ENCODE measurements at regions not wholly inside any gene's neighbourhood (a gene's known extent, or its start where the extent isn't known, plus 50 kb on each side); places are given as distances from the start of the nearest gene placed in this dataset.

- Histone ChIP-seq H3K36me3 (ENCODE audit: control insufficient read depth, insufficient read depth, low read length) (peaks cover 4% of the 10 kb centered on the region; the same call in 1 of the 2 replicates), H3K27me3 (ENCODE audit: control insufficient read depth, insufficient read depth, low read length) (no peaks in the 10 kb centered on the region), H3K4me3 (ENCODE audit: low read depth in 2 of 2, low read length in 2 of 2) (no peak overlapping the region), H3K9me3 (ENCODE audit: control insufficient read depth, insufficient read depth, low read depth, low read length) (no peaks in the 10 kb centered on the region), H3K27ac (ENCODE audit: low read length) (no peak overlapping the region), H3K4me1 (ENCODE audit: control insufficient read depth, insufficient read depth, low read length) (no peaks in the 10 kb centered on the region)
- TF ChIP-seq REST (IDR thresholded peaks at IDR 0.05; ENCODE audit: insufficient read depth in 1 of 2, low read depth in 2 of 2, low read length in 1 of 2) = no peak
- no peak for TF ChIP-seq SIN3A (IDR thresholded peaks at IDR 0.05; ENCODE audit: borderline replicate concordance, insufficient read depth, low read depth, low read length)
- no peak for TF ChIP-seq TCF7L2 (IDR thresholded peaks at IDR 0.05; ENCODE audit: low read depth, low read length)
- no peak for TF ChIP-seq CTCF (IDR thresholded peaks at IDR 0.05)
- no peak for TF ChIP-seq POLR2AphosphoS5 (IDR thresholded peaks at IDR 0.05; ENCODE audit: low read depth, low read length)
- in situ Hi-C loops (cut with HindIII; ENCODE audit: low pct_unique_long_range_greater_than_20kb, low sequenced_read_pairs) = no loop called here
- DNase-seq (ENCODE audit: low read depth, low spot score) = no peak
- ChIA-PET POLR2A (no interaction called here), CTCF (interaction anchor here (0.6 kb wide), 1 partner anchor 10 kb away, joined by 3 read pairs; no protein-coding TSS in a partner anchor)
- intact Hi-C loops (cut with micrococcal nuclease; ENCODE audit: unreplicated experiment) = no loop called here
- no TSS peak for BruUV-seq (replicated peaks)
- no peak for ATAC-seq
Observed at GRCh38 chr9:94445863-94446262, 109.0 kb upstream of the PCAT7 start.

GRCh38 chr9:94449486-94449885 is 105.4 kb upstream of the PCAT7 start:
- BruUV-seq (replicated peaks) = no TSS peak
- ChIA-PET POLR2A (no interaction called here), CTCF (interaction anchor here (0.6 kb wide), 1 partner anchor 24 kb away, joined by 5 read pairs; no protein-coding TSS in a partner anchor)
- no peak overlapping the region for H3K4me3 ChIP-seq (ENCODE audit: low read depth in 2 of 2, low read length in 2 of 2)
- H3K4me1 ChIP-seq (ENCODE audit: control insufficient read depth, insufficient read depth, low read length) = no peaks in the 10 kb centered on the region
- no peaks in the 10 kb centered on the region for H3K27me3 ChIP-seq (ENCODE audit: control insufficient read depth, insufficient read depth, low read length)
- no peaks in the 10 kb centered on the region for H3K9me3 ChIP-seq (ENCODE audit: control insufficient read depth, insufficient read depth, low read depth, low read length)
- H3K36me3 ChIP-seq (ENCODE audit: control insufficient read depth, insufficient read depth, low read length) = peaks cover 4% of the 10 kb centered on the region
- no peak for TF ChIP-seq REST (IDR thresholded peaks at IDR 0.05; ENCODE audit: insufficient read depth in 1 of 2, low read depth in 2 of 2, low read length in 1 of 2)
- no peak overlapping the region for H3K27ac ChIP-seq (ENCODE audit: low read length)
- ATAC-seq = no peak
- no peak for DNase-seq (ENCODE audit: low read depth, low spot score)
- in situ Hi-C loops (cut with HindIII; ENCODE audit: low pct_unique_long_range_greater_than_20kb, low sequenced_read_pairs) (no loop called here), intact Hi-C loops (cut with micrococcal nuclease; ENCODE audit: unreplicated experiment) (no loop called here)
